SK-N-SH (cell line): ENCODE measurements at regions not wholly inside any gene's neighbourhood (a gene's known extent, or its start where the extent isn't known, plus 50 kb on each side); places are given as distances from the start of the nearest gene placed in this dataset.

ENCODE experiments used
- CTCF ChIA-PET: fragments of 300-600, 350-600 bp; formaldehyde crosslinking; extraction: SDS; loops from one replicate; lab custom pipeline; 2021; lab: Yijun Ruan, JAX
- POLR2A ChIA-PET: fragments of 350-600 bp; sonication (Branson Sonifier 250); formaldehyde crosslinking; extraction: SDS; loops from one replicate; lab custom pipeline; 2020; ENCODE audit warnings: antibody characterized with exemption, inconsistent platforms; lab: Yijun Ruan, JAX
- DNase-seq: peaks from one replicate; pipeline ENCODE4 v3.0.0; 2012
- H2AFZ ChIP-seq: fragments of 200-600 bp; sonication (generic); 2 replicates; pipeline ENCODE4 v1.8.1; 2016; ENCODE audit warnings: antibody characterized with exemption, mild to moderate bottlenecking, low read depth
- H3F3A ChIP-seq: fragments of 200-600 bp; sonication (generic); replicated peaks from 2 replicates; pipeline ENCODE3; 2016; ENCODE audit warnings: antibody characterized with exemption, mild to moderate bottlenecking; ENCODE audit not compliant: insufficient read depth
- H3K27ac ChIP-seq, 2 experiments: fragments of 200-500 bp in 1 of 2; fragments of 200-600 bp in 1 of 2; sonication (Bioruptor generic) in 1 of 2; sonication (generic), shearing (Covaris generic) in 1 of 2; 2 replicates each; pipeline versions ENCODE4 v1.5.1 to v1.6.1; 2014 to 2016; ENCODE audit warnings: low read depth in 2 of 2, inconsistent platforms in 1 of 2, low read length in 1 of 2, mild to moderate bottlenecking in 1 of 2, mixed read lengths in 1 of 2
- H3K27me3 ChIP-seq: fragments of 200-600 bp; sonication (generic), shearing (Covaris generic); 2 replicates; pipeline ENCODE4 v1.6.1; 2016; ENCODE audit warnings: mixed run types; ENCODE audit not compliant: insufficient read depth
- H3K36me3 ChIP-seq, 2 experiments: fragments of 200-500 bp in 1 of 2; fragments of 200-600 bp in 1 of 2; sonication (Bioruptor generic) in 1 of 2; sonication (generic) in 1 of 2; replicated peaks in 1 of 2; 2 replicates each; pipeline versions ENCODE3 to v1.5.1; 2014 to 2016; ENCODE audit warnings: low read length in 1 of 2, mild to moderate bottlenecking in 1 of 2; ENCODE audit not compliant: insufficient read depth in 2 of 2, control insufficient read depth in 1 of 2
- H3K4me1 ChIP-seq, 2 experiments: fragments of 200-500 bp in 1 of 2; fragments of 200-600 bp in 1 of 2; sonication (Bioruptor generic) in 1 of 2; sonication (generic), shearing (Covaris generic) in 1 of 2; 2 replicates each; pipeline versions ENCODE4 v1.5.1 to v1.6.1; 2014 to 2016; ENCODE audit warnings: low read depth in 1 of 2, low read length in 1 of 2, mixed run types in 1 of 2; ENCODE audit not compliant: insufficient read depth in 2 of 2, control insufficient read depth in 1 of 2
- H3K4me2 ChIP-seq: fragments of 200-600 bp; sonication (generic), shearing (Covaris generic); 2 replicates; pipeline ENCODE4 v1.6.1; 2017; ENCODE audit warnings: mixed run types
- H3K4me3 ChIP-seq, 2 experiments: fragments of 200-500 bp in 1 of 2; fragments of 200-600 bp in 1 of 2; sonication (Bioruptor generic) in 1 of 2; sonication (generic), shearing (Covaris generic) in 1 of 2; 2 replicates each; pipeline versions ENCODE4 v1.5.1 to v1.8.1; 2014 to 2016; ENCODE audit warnings: low read depth in 2 of 2, inconsistent platforms in 1 of 2, low read length in 1 of 2, mild to moderate bottlenecking in 1 of 2, mixed read lengths in 1 of 2, moderate library complexity in 1 of 2
- H3K79me2 ChIP-seq: fragments of 200-600 bp; sonication (generic); 2 replicates; pipeline ENCODE4 v1.8.1; 2017; ENCODE audit warnings: mild to moderate bottlenecking; ENCODE audit not compliant: insufficient read depth
- H3K9ac ChIP-seq: fragments of 200-600 bp; sonication (generic); 2 replicates; pipeline ENCODE4 v1.6.1; 2017; ENCODE audit warnings: mixed run types
- H3K9me2 ChIP-seq: fragments of 200-600 bp; sonication (generic); 2 replicates; pipeline ENCODE4 v1.6.1; 2017; ENCODE audit warnings: mixed run types
- H3K9me3 ChIP-seq: fragments of 200-600 bp; sonication (generic); 2 replicates; pipeline ENCODE4 v1.6.1; 2017; ENCODE audit warnings: mixed run types, mild to moderate bottlenecking, moderate library complexity
- H4K20me1 ChIP-seq: fragments of 200-600 bp; sonication (generic); 2 replicates; pipeline ENCODE4 v1.6.1; 2017; ENCODE audit warnings: mild to moderate bottlenecking, mixed run types; ENCODE audit not compliant: insufficient read depth
- CHD2 ChIP-seq: fragments of 150-350 bp; IDR thresholded peaks from 2 replicates; pipeline ENCODE4 v1.6.1; 2018; ENCODE audit warnings: low read length; ENCODE audit not compliant: partially characterized antibody
- CTCF ChIP-seq: fragments of 200-600 bp; sonication (generic); IDR thresholded peaks from 2 replicates; pipeline ENCODE4 v1.6.1; 2017; ENCODE audit warnings: antibody characterized with exemption, mild to moderate bottlenecking, moderate library complexity
- EP300 ChIP-seq, 2 experiments: IDR thresholded peaks; 2 replicates each; pipeline versions ENCODE4 v1.4.0 to v1.6.1; 2012; ENCODE audit warnings: borderline replicate concordance in 1 of 2, low read depth in 1 of 2, low read length in 1 of 2
- EZH2phosphoT487 ChIP-seq: fragments of 200-600 bp; sonication (generic); IDR thresholded peaks from 2 replicates; pipeline ENCODE4 v1.6.1; 2017; ENCODE audit warnings: low read depth, mixed run types, mild to moderate bottlenecking, antibody characterized with exemption, moderate library complexity, borderline replicate concordance
- FOSL2 ChIP-seq: IDR thresholded peaks from 2 replicates; pipeline ENCODE4 v1.4.0; 2012; ENCODE audit warnings: low read depth, mild to moderate bottlenecking, moderate library complexity, borderline replicate concordance
- FOXM1 ChIP-seq: IDR thresholded peaks from 2 replicates; pipeline ENCODE4 v1.4.0; 2012; ENCODE audit warnings: low read depth, mild to moderate bottlenecking
- GABPA ChIP-seq: IDR thresholded peaks from 2 replicates; pipeline ENCODE4 v1.4.0; 2012; ENCODE audit warnings: low read depth, mild to moderate bottlenecking
- GATA2 ChIP-seq: sonication (generic); formaldehyde crosslinking; IDR thresholded peaks from 2 replicates; pipeline ENCODE4 v1.5.0; 2020; ENCODE audit warnings: mild to moderate bottlenecking, missing genetic modification reagents
- MXI1 ChIP-seq: IDR thresholded peaks from 2 replicates; pipeline ENCODE4 v1.6.1; 2012; ENCODE audit warnings: mild to moderate bottlenecking, low read depth, low read length, improper control_type of control experiment
- NRF1 ChIP-seq: IDR thresholded peaks from 2 replicates; pipeline ENCODE4 v1.6.1; 2012; ENCODE audit warnings: low read depth, mild to moderate bottlenecking, low read length
- POLR2AphosphoS5 ChIP-seq: IDR thresholded peaks from 2 replicates; pipeline ENCODE4 v1.6.1; 2012; ENCODE audit warnings: low read depth, low read length
- RXRA ChIP-seq: IDR thresholded peaks from 2 replicates; pipeline ENCODE4 v1.4.0; 2012; ENCODE audit warnings: low read depth, mild to moderate bottlenecking, borderline replicate concordance
- SIN3A ChIP-seq: IDR thresholded peaks from 2 replicates; pipeline ENCODE4 v1.6.1; 2012; ENCODE audit warnings: low read depth, mild to moderate bottlenecking, low read length, moderate library complexity, borderline replicate concordance
- SMC3 ChIP-seq: IDR thresholded peaks from 2 replicates; pipeline ENCODE4 v1.6.1; 2012; ENCODE audit warnings: low read depth, low read length, improper control_type of control experiment
- TAF1 ChIP-seq: IDR thresholded peaks from 2 replicates; pipeline ENCODE4 v1.6.1; 2012; ENCODE audit warnings: low read depth, mild to moderate bottlenecking, low read length, moderate library complexity, borderline replicate concordance
- USF1 ChIP-seq: IDR thresholded peaks from 2 replicates; pipeline ENCODE4 v1.4.0; 2012; ENCODE audit warnings: low read depth, borderline replicate concordance
- WGBS: methylation state at CpG from one replicate; pipeline ENCODE4 v1.1.6; 2017; ENCODE audit warnings: low lambda C conversion rate; 5-methylcytosine and 5-hydroxymethylcytosine counted together

GRCh38 chr7:4406288-4407058, 275.6 kb upstream of the FOXK1 start:
- CTCF ChIA-PET = interaction anchor here (0.6 kb wide), 1 partner anchor 13 kb away, joined by 3 read pairs; no protein-coding TSS in a partner anchor
- no peaks in the 10 kb centered on the region for H3K4me1 ChIP-seq
- no peaks in the 10 kb centered on the region for H3K27me3 ChIP-seq
- 9% methylated on average over 7 of the region's 7 CpGs for whole genome bisulfite sequencing
- TF ChIP-seq NRF1 (no peak), SMC3 (no peak), FOSL2 (no peak), EP300 (IDR thresholded peaks at IDR 0.05; ENCODE audit: borderline replicate concordance in 1 of 2, low read depth in 1 of 2, low read length in 1 of 2) (no peak), MXI1 (no peak), USF1 (no peak), POLR2AphosphoS5 (no peak), TAF1 (no peak), EZH2phosphoT487 (no peak), CTCF (no peak), FOXM1 (no peak), GATA2 (CRISPR knock-in tag) (no peak), RXRA (no peak), SIN3A (no peak), CHD2 (no peak), GABPA (no peak)
- H3K36me3 ChIP-seq = no peaks in the 10 kb centered on the region
- H3K9ac ChIP-seq = no peak overlapping the region
- H3K9me3 ChIP-seq = no peaks in the 10 kb centered on the region
- no peak overlapping the region for H3K4me3 ChIP-seq
- H3F3A ChIP-seq = no peaks in the 10 kb centered on the region
- POLR2A ChIA-PET = no interaction called here
- no peaks in the 10 kb centered on the region for H4K20me1 ChIP-seq
- H2AFZ ChIP-seq = no peak overlapping the region
- H3K27ac ChIP-seq = no peak overlapping the region
- DNase-seq = no peak
- H3K79me2 ChIP-seq = no peaks in the 10 kb centered on the region
- H3K9me2 ChIP-seq = 0 out of 2 replicates have a peak, but pooled peaks cover 3% of the 10 kb centered on the region
- no peak overlapping the region for H3K4me2 ChIP-seq
